Adipocyte (in vitro differentiated cells): ENCODE measurements at regions not wholly inside any gene's neighbourhood (a gene's known extent, or its start where the extent isn't known, plus 50 kb on each side); places are given as distances from the start of the nearest gene placed in this dataset.
"Not testable (repeated sequence)": the region's sequence is repeated elsewhere in the genome, so short reads cannot be mapped to it uniquely, and the experiment has no call there.

ENCODE experiments used
- DNase-seq: peaks from one replicate; pipeline ENCODE4 v3.0.0-alpha.2; 2015; ENCODE audit warnings: low read depth
- H3K27me3 ChIP-seq: replicated peaks from 2 replicates; pipeline ENCODE4 v1.7.0; 2013; ENCODE audit warnings: mild to moderate bottlenecking, low read length, moderate library complexity; ENCODE audit not compliant: control insufficient read depth, insufficient read depth
- H3K36me3 ChIP-seq: 2 replicates; pipeline ENCODE4 v1.7.0; 2013; ENCODE audit warnings: low read length, mild to moderate bottlenecking, moderate library complexity; ENCODE audit not compliant: control insufficient read depth, insufficient read depth, severe bottlenecking
- H3K4me1 ChIP-seq: 2 replicates; pipeline ENCODE4 v1.7.0; 2013; ENCODE audit warnings: mild to moderate bottlenecking, low read length, moderate library complexity; ENCODE audit not compliant: control insufficient read depth, insufficient read depth
- H3K4me3 ChIP-seq: 2 replicates; pipeline ENCODE4 v1.7.0; 2013; ENCODE audit warnings: mild to moderate bottlenecking, low read length, moderate library complexity
- H3K9ac ChIP-seq: 2 replicates; pipeline ENCODE4 v1.7.0; 2013; ENCODE audit warnings: mild to moderate bottlenecking, low read length, moderate library complexity
- H3K9me3 ChIP-seq: 2 replicates; pipeline ENCODE4 v1.7.0; 2013; ENCODE audit warnings: mild to moderate bottlenecking, low read length, moderate library complexity; ENCODE audit not compliant: control insufficient read depth

- H3K4me1 ChIP-seq: no peaks in the 10 kb centered on the region
Measured at GRCh38 chr13:59394496-59394895, 769.2 kb downstream of the DIAPH3 start.

GRCh38 chr13:59398127-59398526, 765.6 kb downstream of the DIAPH3 start:
- DNase-seq: no peak
- Histone ChIP-seq H3K9me3 (no peaks in the 10 kb centered on the region), H3K4me1 (no peaks in the 10 kb centered on the region), H3K36me3 (no peaks in the 10 kb centered on the region), H3K9ac (no peak overlapping the region), H3K4me3 (no peak overlapping the region), H3K27me3 (no peaks in the 10 kb centered on the region)

More at GRCh38 chr13:59394496-59394895, 769.2 kb downstream of the DIAPH3 start:
- DNase-seq: no peak
- H3K27me3 ChIP-seq: no peaks in the 10 kb centered on the region
- no peaks in the 10 kb centered on the region for H3K36me3 ChIP-seq
- no peak overlapping the region for H3K9ac ChIP-seq
- H3K4me3 ChIP-seq: no peak overlapping the region
- H3K9me3 ChIP-seq: no peaks in the 10 kb centered on the region

- H3K4me3 ChIP-seq: no peak overlapping the region
- no peak overlapping the region for H3K9ac ChIP-seq
- no peaks in the 10 kb centered on the region for H3K4me1 ChIP-seq
- no peaks in the 10 kb centered on the region for H3K27me3 ChIP-seq
- no peaks in the 10 kb centered on the region for H3K9me3 ChIP-seq
- H3K36me3 ChIP-seq: no peaks in the 10 kb centered on the region
- no peak for DNase-seq
Measured at GRCh38 chr13:59398661-59399060, 765.1 kb downstream of the DIAPH3 start.

- Histone ChIP-seq H3K36me3 (no peaks in the 10 kb centered on the region), H3K9me3 (no peaks in the 10 kb centered on the region), H3K27me3 (no peaks in the 10 kb centered on the region), H3K4me3 (no peak overlapping the region), H3K4me1 (no peaks in the 10 kb centered on the region), H3K9ac (no peak overlapping the region)
- no peak for DNase-seq
Measured at GRCh38 chr13:59399513-59399912, 764.2 kb downstream of the DIAPH3 start.

- DNase-seq: no peak
- Histone ChIP-seq H3K4me3 (no peak overlapping the region), H3K27me3 (no peaks in the 10 kb centered on the region), H3K36me3 (no peaks in the 10 kb centered on the region), H3K4me1 (no peaks in the 10 kb centered on the region), H3K9me3 (peaks cover 7% of the 10 kb centered on the region), H3K9ac (no peak overlapping the region)
Measured at GRCh38 chr13:59404331-59404730, 759.4 kb downstream of the DIAPH3 start.

GRCh38 chr13:59407251-59407650, 756.5 kb downstream of the DIAPH3 start:
- not testable (repeated sequence) for H3K27me3 ChIP-seq, H3K9me3 ChIP-seq, H3K4me1 ChIP-seq, DNase-seq, H3K9ac ChIP-seq, H3K36me3 ChIP-seq, H3K4me3 ChIP-seq

GRCh38 chr13:59408738-59409137, 755.0 kb downstream of the DIAPH3 start:
- Histone ChIP-seq H3K27me3 (peaks cover 4% of the 10 kb centered on the region), H3K4me1 (no peaks in the 10 kb centered on the region), H3K9ac (no peak overlapping the region), H3K36me3 (no peaks in the 10 kb centered on the region), H3K9me3 (peaks cover 7% of the 10 kb centered on the region), H3K4me3 (no peak overlapping the region)
- no peak for DNase-seq

GRCh38 chr13:59409211-59409610, 754.5 kb downstream of the DIAPH3 start:
- no peak overlapping the region for H3K4me3 ChIP-seq
- H3K27me3 ChIP-seq: peaks cover 4% of the 10 kb centered on the region
- H3K36me3 ChIP-seq: no peaks in the 10 kb centered on the region
- H3K9ac ChIP-seq: no peak overlapping the region
- no peaks in the 10 kb centered on the region for H3K4me1 ChIP-seq
- DNase-seq: peak; percentile 17
- H3K9me3 ChIP-seq: peaks cover 7% of the 10 kb centered on the region

- no peaks in the 10 kb centered on the region for H3K4me1 ChIP-seq
- DNase-seq: no peak
- peaks cover 7% of the 10 kb centered on the region for H3K9me3 ChIP-seq
- H3K27me3 ChIP-seq: peaks cover 4% of the 10 kb centered on the region
- H3K9ac ChIP-seq: no peak overlapping the region
- H3K36me3 ChIP-seq: no peaks in the 10 kb centered on the region
- H3K4me3 ChIP-seq: no peak overlapping the region
Measured at GRCh38 chr13:59409634-59410200, 754.0 kb downstream of the DIAPH3 start.

- H3K27me3 ChIP-seq: peaks cover 4% of the 10 kb centered on the region
- no peak for DNase-seq
Measured at GRCh38 chr13:59413126-59413525, 750.6 kb downstream of the DIAPH3 start.

GRCh38 chr13:59414006-59414405, 749.7 kb downstream of the DIAPH3 start:
- H3K4me3 ChIP-seq: no peak overlapping the region
- H3K27me3 ChIP-seq: peaks cover 4% of the 10 kb centered on the region
- no peak for DNase-seq
- no peaks in the 10 kb centered on the region for H3K9me3 ChIP-seq
- H3K9ac ChIP-seq: no peak overlapping the region
- H3K36me3 ChIP-seq: no peaks in the 10 kb centered on the region
- H3K4me1 ChIP-seq: no peaks in the 10 kb centered on the region

More at GRCh38 chr13:59413126-59413525, 750.6 kb downstream of the DIAPH3 start:
- no peaks in the 10 kb centered on the region for H3K4me1 ChIP-seq
- H3K4me3 ChIP-seq: no peak overlapping the region
- no peaks in the 10 kb centered on the region for H3K9me3 ChIP-seq
- H3K9ac ChIP-seq: no peak overlapping the region
- no peaks in the 10 kb centered on the region for H3K36me3 ChIP-seq

GRCh38 chr13:59415498-59415897, 748.2 kb downstream of the DIAPH3 start:
- no peak for DNase-seq
- H3K4me3 ChIP-seq: no peak overlapping the region
- no peaks in the 10 kb centered on the region for H3K36me3 ChIP-seq

More at GRCh38 chr13:59415498-59415897, 748.2 kb downstream of the DIAPH3 start:
- H3K27me3 ChIP-seq: peaks cover 4% of the 10 kb centered on the region
- H3K9me3 ChIP-seq: no peaks in the 10 kb centered on the region
- no peak overlapping the region for H3K9ac ChIP-seq
- no peaks in the 10 kb centered on the region for H3K4me1 ChIP-seq
